GM19397 (cell line): ENCODE measurements at regions not wholly inside any gene's neighbourhood (a gene's known extent, or its start where the extent isn't known, plus 50 kb on each side); places are given as distances from the start of the nearest gene placed in this dataset.
"Not testable (repeated sequence)": the region's sequence is repeated elsewhere in the genome, so short reads cannot be mapped to it uniquely, and the experiment has no call there.

ENCODE experiments used
- ATAC-seq: cut with Tn5 transposase; IDR thresholded peaks from one replicate; pipeline ENCODE4 v1.9.1; 2021; ENCODE audit warnings: mild to moderate bottlenecking, moderate library complexity; ENCODE audit not compliant: unreplicated experiment

DNA sequence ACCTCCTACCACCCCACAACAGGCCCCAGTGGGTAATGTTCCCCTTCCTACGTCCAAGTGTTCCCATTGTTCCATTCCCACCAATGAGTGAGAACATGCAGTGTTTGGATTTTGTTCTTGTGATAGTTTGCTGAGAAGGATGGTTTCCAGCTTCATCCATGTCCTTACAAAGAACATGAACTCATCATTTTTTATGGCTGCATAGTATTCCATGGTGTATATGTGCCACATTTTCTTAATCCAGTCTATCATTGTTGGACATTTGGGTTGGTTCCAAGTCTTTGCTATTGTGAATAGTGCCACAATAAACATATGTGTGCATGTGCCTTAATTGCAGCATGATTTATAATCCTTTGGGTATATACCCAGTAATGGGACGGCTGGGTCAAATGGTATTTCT is 81.6 kb downstream of the P2RY10 start:
- ATAC-seq = not testable (repeated sequence)

DNA sequence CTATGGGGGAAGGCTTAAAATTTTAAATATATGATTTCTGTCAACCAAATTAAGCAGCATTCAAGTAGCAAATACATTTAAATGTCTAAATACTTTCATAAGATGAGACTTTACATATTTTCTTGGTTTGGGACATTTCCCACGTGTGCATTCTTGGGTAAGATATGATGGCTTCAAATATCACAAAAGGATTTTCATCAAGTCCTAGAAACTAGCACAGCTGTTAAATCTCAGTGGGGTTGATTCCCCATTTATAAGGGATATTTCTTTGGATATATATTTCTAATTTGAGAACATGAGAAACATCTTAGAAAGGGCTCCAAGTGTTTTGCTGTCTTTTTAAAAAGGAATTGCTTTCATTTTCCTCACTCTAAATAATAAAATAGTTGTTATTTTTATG is 90.2 kb downstream of the P2RY10 start:
- ATAC-seq = no peak

DNA sequence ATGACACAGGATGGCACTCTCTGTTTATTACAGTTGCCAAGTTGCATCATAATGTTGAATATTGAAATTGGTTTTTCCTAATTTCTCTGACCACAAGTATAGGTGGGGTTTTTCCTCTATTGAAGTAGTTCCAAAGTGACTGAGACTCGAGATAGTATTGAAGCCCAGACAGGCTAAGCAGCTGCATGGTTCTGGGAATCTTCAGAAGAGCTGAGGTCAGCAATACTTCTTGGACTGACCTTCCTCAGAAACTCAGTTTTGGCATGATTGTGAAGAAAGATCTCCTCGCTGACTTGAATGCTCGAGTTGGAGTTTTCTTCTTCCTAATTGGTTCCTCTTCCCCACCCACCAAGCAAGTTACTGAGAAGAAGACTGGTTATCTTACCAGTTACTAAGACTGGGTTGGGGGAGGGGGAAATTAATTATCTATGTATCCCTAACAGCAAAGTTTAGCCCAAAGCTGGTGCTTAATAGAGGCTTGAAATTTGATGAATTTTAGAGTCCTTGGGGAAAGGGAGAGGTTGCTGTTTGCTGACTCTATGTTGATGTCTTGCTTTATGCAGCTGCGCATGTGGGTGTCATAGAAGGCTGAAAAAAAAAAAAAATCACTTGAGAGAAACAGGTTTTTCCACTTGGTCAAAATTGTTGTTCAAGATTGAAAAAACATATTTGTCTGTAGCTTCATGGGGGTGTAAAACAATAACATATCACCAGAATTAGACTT is 91.1 kb downstream of the P2RY10 start:
- no peak for ATAC-seq

DNA sequence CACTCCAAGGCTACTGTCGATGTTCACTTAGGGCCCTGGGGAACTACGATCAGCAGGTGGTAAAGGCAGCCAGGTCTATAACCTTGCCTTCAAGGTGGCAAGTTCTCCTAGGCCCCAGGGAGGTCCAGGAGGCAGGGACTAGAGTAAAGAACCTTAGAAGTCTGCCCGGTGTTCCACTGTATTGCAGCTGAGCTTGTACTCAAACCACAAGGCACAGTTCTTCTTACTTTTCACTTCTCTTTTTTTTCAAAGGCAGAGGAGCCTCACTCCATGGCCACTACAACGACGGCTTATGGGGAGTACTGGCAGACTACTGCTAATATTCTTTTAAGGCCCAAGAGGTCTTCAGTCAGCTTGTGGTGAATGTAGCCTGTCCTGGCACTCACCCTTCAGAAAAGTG is 78.8 kb upstream of the GPR174 start:
- ATAC-seq = peak; percentile 81

DNA sequence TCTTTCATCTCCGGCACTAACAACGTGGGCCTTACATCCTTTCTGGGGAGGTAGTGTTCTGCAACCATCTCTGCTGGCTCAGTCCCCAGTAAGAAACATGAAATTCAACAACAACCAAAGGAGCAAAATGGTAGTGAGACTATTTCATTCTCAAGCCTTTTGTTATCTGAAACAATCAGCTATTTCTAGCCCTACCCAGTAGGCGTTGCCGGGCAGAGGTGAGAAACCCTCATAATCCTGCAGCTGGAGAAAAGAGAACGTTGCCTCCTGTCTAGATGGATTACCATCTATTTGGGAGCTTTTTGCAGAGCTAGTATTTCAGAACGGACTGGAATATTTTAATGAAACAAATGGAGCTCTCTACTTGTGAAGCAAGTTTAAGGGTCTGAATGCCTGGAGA is 66.4 kb upstream of the GPR174 start:
- ATAC-seq = no peak

DNA sequence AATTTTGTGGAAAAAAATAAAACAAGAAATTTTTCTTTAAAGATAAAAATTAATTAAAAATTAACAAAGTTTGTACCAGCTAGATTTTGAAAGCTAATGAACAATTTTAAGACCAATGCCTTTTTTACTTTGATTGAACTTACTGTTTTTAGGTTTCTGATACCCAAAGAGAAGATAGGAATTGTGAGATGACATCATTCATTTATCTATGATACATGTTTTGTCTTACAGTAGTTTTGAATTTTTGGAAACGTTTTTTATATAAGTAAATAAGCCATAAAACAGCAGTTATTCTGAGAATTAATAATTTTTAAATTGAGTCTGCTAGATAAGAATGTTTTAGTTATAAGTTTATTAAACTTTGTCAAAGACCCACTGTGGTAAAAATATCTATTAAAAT is 65.0 kb upstream of the GPR174 start:
- ATAC-seq = no peak

DNA sequence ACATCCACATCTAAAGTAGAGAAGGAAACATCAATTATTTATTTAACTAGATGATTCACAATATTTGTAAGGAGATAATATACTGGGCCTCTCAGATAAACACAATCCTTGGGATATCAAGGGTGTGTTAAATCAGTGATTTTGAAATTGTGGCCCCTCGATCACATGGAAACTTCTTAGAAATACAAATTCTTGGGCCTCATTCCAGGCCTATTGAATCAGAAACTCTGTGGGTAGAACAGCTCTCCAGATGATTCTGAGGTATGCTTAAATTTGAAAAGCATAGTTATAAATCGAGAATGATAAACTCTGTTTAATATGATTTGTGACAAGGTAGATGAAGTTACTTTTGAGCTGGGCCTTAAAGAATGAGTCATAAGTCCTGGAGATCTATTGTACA is 64.3 kb upstream of the GPR174 start:
- ATAC-seq = no peak

DNA sequence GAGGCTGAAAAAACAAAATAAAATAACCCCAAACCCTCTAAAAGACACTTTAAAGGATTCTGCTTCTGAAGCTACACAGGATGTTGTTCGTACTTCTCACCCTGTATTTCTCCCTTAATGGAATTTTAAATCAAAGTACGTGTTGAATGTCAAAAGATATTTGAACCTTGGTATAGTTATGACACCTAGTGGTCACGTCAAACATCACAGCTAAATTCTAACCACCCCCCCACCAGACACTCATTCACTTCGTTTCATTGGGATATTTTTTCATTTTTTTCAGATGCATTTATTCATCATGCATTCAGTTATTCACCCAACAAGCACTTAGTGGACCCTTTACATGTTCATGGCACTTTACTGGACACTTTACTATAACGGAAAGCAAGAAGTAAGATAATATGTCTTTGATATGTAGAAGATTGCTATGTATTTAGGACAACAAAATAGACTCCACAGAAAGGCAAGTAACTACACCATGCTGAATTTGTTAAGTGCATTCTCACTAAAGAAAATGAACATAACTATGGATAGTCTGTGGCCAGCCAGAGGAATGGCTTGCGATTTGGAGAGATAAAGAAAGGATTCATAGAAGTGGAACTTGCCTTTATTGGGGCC is 62.5 kb upstream of the GPR174 start:
- no peak for ATAC-seq

DNA sequence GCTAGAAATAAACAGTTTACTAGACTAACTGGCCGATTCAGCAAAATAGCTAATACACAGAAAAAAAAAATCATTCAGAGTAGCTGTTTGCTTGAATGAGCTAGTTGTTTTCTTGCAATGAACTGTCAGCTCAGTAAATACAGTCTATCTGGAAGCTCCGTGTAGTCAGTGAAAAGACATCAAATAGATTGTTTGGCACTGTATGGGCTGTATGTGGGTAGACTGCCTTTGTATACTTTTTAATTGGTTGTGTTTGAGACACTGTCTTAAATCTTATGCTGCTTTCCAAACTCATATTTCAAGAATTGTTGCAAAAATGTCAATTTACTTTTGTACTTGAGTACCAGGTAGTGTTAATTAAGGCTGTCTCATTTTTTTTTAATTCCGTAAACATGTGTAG is 61.6 kb upstream of the GPR174 start:
- ATAC-seq = no peak

DNA sequence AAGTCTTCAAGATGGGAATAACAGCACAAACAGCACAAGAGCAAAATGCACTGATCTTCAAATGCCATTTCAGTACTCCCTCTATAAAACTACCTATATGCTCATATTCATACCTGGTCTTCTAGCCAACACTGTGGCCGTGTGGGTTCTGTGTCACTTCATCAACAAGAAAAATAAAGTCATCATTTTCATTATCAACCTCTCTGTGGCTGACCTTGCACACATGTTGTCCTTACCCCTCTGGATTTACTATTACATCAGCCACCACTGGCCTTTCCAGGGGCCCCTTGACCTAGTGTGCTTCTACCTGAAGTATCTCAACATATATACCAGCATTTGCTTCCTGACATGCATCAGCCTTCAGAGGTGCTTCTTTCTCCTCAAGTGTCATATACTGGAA is 59.6 kb upstream of the GPR174 start:
- no peak for ATAC-seq

DNA sequence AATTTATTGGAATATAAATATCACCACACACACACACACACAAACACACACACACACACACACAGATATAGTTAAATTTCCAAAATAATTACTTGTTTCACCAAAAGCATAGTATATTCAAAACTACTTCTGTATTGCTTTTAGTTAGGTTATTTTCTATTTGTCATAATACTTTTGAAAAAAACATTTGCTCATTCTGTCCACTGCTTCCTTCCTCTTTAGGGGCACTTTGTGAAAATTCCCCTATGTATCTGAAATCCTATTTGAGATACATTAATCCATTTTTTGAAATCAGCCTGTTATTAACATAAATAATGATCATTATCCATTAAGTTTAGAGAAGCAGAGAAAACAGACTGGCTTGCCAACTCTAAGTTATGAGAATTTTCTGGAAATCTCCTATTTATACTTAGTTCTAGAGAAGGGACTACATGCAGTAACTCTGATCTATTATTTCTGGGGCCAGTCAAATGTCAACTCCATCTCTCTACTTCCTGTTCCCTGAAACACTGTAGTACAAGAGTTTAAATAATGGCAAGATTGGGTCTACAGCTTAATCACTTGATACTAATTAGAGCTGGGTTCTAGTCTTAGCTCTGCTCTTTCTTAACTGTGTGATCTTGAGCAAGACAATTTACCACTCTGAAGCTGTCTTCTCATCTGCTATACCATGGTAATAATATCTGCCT is 54.4 kb upstream of the GPR174 start:
- ATAC-seq = no peak

DNA sequence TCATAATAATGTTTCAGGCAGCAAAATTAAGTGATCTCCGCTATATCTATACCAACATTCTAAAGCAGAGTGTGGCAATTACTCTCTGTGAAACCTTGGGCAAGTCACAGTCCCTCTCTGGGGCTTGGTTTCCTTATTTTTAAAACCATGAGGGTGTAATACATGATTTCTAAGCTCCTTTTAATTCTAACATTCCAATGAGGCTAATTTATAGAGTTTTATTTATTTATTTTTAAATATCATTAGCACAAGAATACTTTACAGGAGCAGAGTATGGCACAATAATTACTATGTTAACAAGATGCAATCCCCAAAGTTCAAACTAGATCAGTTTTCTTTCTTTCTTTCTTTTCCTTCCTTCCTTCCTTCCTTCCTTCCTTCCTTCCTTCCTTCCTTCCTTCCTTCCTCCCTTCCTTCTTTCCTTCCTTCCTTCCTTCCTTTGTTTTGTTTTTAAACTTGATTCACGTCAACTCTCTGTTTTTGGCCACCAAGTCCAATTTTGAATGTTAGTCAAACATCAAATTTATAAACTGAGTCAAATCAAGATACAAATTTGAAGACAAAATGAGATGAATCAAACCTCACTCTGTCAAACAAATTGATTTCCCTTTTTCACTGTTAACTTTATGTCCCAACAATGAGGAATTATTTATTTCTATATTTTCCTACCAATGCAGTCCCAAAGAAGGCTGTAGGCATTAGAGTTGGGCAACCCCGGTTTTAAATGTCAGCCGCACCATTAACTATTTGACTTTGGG is 50.2 kb upstream of the GPR174 start:
- ATAC-seq = no peak
